Progenitor cell of endocrine pancreas (in vitro differentiated cells): ENCODE measurements at regions not wholly inside any gene's neighbourhood (a gene's known extent, or its start where the extent isn't known, plus 50 kb on each side); places are given as distances from the start of the nearest gene placed in this dataset.

Experiments used
- DNase-seq: peaks from one replicate; pipeline ENCODE4 v3.0.0; 2021; ENCODE audit warnings: low spot score; ENCODE audit not compliant: unreplicated experiment
- H3K27ac Mint-ChIP-seq: 2 replicates; pipeline ENCODE4 v1.8.0; 2021; ENCODE audit warnings: mild to moderate bottlenecking, moderate library complexity, mixed read lengths
- H3K27me3 Mint-ChIP-seq: 2 replicates; pipeline ENCODE4 v1.8.0; 2021; ENCODE audit warnings: mixed read lengths
- H3K36me3 Mint-ChIP-seq: 2 replicates; pipeline ENCODE4 v1.8.0; 2022; ENCODE audit warnings: mixed read lengths; ENCODE audit not compliant: insufficient read depth
- H3K4me1 Mint-ChIP-seq: 2 replicates; pipeline ENCODE4 v1.8.0; 2021; ENCODE audit warnings: low read depth, mixed read lengths
- H3K4me3 Mint-ChIP-seq: 2 replicates; pipeline ENCODE4 v1.8.0; 2021; ENCODE audit warnings: low read depth, mild to moderate bottlenecking, moderate library complexity, mixed read lengths
- H3K9me3 Mint-ChIP-seq: 2 replicates; pipeline ENCODE4 v1.8.0; 2021; ENCODE audit warnings: low read depth, mixed read lengths
- TF ChIP-seq, protein P1 (sequence below): fragments of 200-600 bp; sonication (generic); IDR thresholded peaks from one replicate; pipeline ENCODE4 v1.5.0; 2021; ENCODE audit warnings: antibody characterized with exemption, mild to moderate bottlenecking; ENCODE audit not compliant: unreplicated experiment

DNA sequence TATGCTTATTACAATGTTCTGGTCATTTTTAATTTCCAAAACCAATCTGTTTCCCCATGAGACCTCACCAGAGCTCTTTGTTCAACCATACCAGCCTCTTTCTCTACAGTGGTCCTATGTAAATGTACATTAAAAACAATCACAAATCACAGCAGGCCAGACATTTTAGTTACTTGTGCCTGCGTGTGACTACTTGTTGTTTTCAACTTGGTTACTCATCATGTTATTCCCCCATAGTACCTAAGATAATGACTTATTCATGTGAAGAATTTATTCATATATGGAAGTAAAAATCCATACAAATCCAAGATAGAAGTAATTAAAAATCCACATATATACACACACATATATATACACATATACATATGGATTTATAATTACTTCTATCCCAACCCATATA is 379.6 kb downstream of the SLITRK6 start:
- H3K4me1 Mint-ChIP-seq, result no peaks in the 10 kb centered on the region
- no peaks in the 10 kb centered on the region for H3K36me3 Mint-ChIP-seq
- H3K9me3 Mint-ChIP-seq, result no peaks in the 10 kb centered on the region
- no peaks in the 10 kb centered on the region for H3K27me3 Mint-ChIP-seq
- TF ChIP-seq, protein P1, sequence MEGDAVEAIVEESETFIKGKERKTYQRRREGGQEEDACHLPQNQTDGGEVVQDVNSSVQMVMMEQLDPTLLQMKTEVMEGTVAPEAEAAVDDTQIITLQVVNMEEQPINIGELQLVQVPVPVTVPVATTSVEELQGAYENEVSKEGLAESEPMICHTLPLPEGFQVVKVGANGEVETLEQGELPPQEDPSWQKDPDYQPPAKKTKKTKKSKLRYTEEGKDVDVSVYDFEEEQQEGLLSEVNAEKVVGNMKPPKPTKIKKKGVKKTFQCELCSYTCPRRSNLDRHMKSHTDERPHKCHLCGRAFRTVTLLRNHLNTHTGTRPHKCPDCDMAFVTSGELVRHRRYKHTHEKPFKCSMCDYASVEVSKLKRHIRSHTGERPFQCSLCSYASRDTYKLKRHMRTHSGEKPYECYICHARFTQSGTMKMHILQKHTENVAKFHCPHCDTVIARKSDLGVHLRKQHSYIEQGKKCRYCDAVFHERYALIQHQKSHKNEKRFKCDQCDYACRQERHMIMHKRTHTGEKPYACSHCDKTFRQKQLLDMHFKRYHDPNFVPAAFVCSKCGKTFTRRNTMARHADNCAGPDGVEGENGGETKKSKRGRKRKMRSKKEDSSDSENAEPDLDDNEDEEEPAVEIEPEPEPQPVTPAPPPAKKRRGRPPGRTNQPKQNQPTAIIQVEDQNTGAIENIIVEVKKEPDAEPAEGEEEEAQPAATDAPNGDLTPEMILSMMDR, result no peak
- H3K4me3 Mint-ChIP-seq, result no peak overlapping the region
- no peak for DNase-seq
- no peak overlapping the region for H3K27ac Mint-ChIP-seq

DNA sequence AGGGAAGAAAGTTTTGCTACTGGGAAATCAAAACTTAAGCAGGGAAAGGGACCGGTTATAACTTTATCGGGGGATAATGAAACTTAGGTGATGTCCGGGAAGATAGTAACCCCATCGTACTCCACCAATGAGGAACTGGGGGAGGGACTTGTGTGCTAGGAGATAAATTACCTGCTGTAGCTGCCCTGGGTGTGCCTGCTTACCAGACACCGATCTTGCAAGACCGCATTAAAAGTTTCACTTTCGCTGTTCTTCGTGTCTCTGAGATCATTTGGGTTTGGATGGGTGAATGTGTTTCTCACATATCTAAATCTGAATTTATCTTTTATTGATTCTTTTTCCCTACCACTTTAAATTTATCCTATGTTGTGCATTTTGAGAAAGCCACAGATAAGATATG is 381.4 kb downstream of the SLITRK6 start:
- Mint-ChIP-seq H3K27me3 (no peaks in the 10 kb centered on the region), H3K4me1 (no peaks in the 10 kb centered on the region), H3K9me3 (no peaks in the 10 kb centered on the region), H3K36me3 (no peaks in the 10 kb centered on the region), H3K27ac (no peak overlapping the region), H3K4me3 (no peak overlapping the region)
- no peak for DNase-seq
- TF ChIP-seq, protein P1, result no peak

DNA sequence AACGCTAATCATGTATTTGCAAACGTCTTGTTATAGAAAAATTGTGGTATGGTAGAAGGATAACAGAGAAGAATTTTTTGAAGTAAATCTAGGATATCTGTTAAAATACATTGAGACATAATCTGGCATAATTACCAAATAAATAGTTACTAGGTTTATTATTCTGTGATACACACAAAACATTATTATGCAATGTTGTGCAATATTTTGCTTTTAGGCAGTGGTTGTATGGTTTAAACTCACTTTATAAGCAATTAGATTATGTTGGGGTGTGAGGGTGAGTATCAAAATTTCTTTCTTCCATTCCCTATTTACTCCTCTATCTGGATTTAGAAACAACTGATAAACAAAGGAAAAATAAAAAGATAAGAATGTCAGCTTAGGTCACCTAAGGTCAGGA is 385.6 kb downstream of the SLITRK6 start:
- Mint-ChIP-seq H3K27ac (no peak overlapping the region), H3K27me3 (no peaks in the 10 kb centered on the region), H3K9me3 (no peaks in the 10 kb centered on the region), H3K4me1 (no peaks in the 10 kb centered on the region), H3K36me3 (no peaks in the 10 kb centered on the region), H3K4me3 (no peak overlapping the region)
- TF ChIP-seq, protein P1, result no peak
- no peak for DNase-seq

DNA sequence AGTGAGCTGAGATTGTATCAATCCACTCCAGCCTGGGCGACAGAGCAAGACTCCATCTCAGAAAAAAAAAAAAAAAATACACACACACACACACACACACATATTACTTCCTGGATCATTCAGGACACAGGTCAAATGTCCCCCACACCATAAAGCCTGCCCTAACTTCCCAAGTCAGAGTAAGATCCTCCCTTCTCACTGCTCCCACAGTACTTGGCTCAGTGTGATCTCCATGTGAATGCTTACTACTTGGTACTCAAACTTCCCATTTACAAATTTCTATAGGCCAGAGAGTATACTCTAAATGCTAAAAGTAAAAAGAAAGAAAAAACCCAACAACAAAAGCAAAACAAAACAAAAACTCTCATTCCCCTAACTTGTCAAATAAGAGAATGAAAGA is 386.8 kb downstream of the SLITRK6 start:
- Mint-ChIP-seq H3K27me3 (no peaks in the 10 kb centered on the region), H3K4me1 (no peaks in the 10 kb centered on the region), H3K9me3 (no peaks in the 10 kb centered on the region), H3K4me3 (no peak overlapping the region), H3K36me3 (no peaks in the 10 kb centered on the region), H3K27ac (no peak overlapping the region)
- no peak for DNase-seq
- TF ChIP-seq, protein P1, result no peak

DNA sequence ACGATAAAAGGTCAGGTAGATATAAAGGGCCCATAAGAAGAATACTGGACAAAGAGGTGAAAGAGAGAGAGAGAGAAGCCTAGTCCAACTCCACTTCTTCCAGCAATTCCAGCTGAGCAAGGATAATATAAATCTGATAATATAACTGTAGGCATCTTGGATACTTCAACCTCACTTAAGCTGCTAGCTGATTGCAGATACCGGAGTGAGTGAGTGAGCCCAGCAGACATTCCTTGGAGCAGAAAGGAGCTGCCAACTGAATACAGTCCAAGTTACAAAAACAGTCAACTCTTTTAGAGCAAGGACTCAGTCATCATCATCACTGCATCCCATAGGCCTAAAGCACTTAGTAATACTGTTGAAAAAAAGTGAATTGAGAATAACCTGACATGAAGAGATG is 387.6 kb downstream of the SLITRK6 start:
- Mint-ChIP-seq H3K27me3 (no peaks in the 10 kb centered on the region), H3K4me3 (no peak overlapping the region), H3K27ac (no peak overlapping the region), H3K36me3 (no peaks in the 10 kb centered on the region), H3K4me1 (no peaks in the 10 kb centered on the region), H3K9me3 (no peaks in the 10 kb centered on the region)
- TF ChIP-seq, protein P1, result no peak
- no peak for DNase-seq
